LNCAP (cell line): ENCODE measurements at regions not wholly inside any gene's neighbourhood (a gene's known extent, or its start where the extent isn't known, plus 50 kb on each side); places are given as distances from the start of the nearest gene placed in this dataset.

Source experiments
- CTCF ChIP-seq: fragments of 450-650 bp; IDR thresholded peaks from 2 replicates; pipeline ENCODE4 v1.5.1; 2017; ENCODE audit warnings: mild to moderate bottlenecking

- TF ChIP-seq CTCF: no peak
These were observed 303.9 kb downstream of the SMOC2 start for GRCh38 chr6:168744861-168745260.

GRCh38 chr6:168741942-168742782, 301.2 kb downstream of the SMOC2 start:
- no peak for TF ChIP-seq CTCF

GRCh38 chr6:168741305-168741704, 300.3 kb downstream of the SMOC2 start:
- no peak for TF ChIP-seq CTCF

- TF ChIP-seq CTCF: no peak
These were observed 298.4 kb downstream of the SMOC2 start for GRCh38 chr6:168739381-168739780.

- TF ChIP-seq CTCF: no peak
These were observed 296.5 kb downstream of the SMOC2 start for GRCh38 chr6:168737481-168737880.

GRCh38 chr6:168737014-168737413, 296.0 kb downstream of the SMOC2 start:
- TF ChIP-seq CTCF: no peak

- TF ChIP-seq CTCF: no peak
These were observed 295.1 kb downstream of the SMOC2 start for GRCh38 chr6:168736039-168736438.
